ENCODE measurements at regions not wholly inside any gene's neighbourhood (a gene's known extent, or its start where the extent isn't known, plus 50 kb on each side); places are given as distances from the start of the nearest gene placed in this dataset.

- TF ChIP-seq, protein P1, sequence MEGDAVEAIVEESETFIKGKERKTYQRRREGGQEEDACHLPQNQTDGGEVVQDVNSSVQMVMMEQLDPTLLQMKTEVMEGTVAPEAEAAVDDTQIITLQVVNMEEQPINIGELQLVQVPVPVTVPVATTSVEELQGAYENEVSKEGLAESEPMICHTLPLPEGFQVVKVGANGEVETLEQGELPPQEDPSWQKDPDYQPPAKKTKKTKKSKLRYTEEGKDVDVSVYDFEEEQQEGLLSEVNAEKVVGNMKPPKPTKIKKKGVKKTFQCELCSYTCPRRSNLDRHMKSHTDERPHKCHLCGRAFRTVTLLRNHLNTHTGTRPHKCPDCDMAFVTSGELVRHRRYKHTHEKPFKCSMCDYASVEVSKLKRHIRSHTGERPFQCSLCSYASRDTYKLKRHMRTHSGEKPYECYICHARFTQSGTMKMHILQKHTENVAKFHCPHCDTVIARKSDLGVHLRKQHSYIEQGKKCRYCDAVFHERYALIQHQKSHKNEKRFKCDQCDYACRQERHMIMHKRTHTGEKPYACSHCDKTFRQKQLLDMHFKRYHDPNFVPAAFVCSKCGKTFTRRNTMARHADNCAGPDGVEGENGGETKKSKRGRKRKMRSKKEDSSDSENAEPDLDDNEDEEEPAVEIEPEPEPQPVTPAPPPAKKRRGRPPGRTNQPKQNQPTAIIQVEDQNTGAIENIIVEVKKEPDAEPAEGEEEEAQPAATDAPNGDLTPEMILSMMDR (IDR thresholded peaks at IDR 0.05): no peak
- TF ChIP-seq POLR2A (IDR thresholded peaks at IDR 0.05) (no peak), POLR2AphosphoS5 (IDR thresholded peaks at IDR 0.05) (no peak)
Observed at GRCh38 chr10:47193666-47194065, 106.3 kb upstream of the GDF10 start.
